ENCODE measurements at regions not wholly inside any gene's neighbourhood (a gene's known extent, or its start where the extent isn't known, plus 50 kb on each side); places are given as distances from the start of the nearest gene placed in this dataset.

DNA sequence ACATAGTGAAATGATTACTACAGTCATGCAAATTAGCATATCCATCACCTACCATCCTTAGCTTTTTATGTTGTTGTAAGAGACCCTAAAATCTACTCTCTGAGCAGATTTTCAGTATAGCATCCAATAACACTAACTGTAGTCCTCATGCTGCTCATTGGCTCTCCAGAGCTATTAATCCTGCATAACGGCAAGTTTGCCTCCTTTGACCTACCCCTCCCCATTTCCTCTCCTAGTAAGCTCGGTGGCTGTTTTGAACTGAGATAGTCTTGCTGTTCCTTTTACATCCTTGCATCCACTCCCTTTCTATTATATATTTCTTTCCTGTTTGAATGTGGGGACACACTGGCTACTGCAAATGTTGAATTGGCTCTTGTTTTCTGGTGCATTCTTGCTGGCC, 481.5 kb downstream of the TSN start:
- TF ChIP-seq, protein P1, sequence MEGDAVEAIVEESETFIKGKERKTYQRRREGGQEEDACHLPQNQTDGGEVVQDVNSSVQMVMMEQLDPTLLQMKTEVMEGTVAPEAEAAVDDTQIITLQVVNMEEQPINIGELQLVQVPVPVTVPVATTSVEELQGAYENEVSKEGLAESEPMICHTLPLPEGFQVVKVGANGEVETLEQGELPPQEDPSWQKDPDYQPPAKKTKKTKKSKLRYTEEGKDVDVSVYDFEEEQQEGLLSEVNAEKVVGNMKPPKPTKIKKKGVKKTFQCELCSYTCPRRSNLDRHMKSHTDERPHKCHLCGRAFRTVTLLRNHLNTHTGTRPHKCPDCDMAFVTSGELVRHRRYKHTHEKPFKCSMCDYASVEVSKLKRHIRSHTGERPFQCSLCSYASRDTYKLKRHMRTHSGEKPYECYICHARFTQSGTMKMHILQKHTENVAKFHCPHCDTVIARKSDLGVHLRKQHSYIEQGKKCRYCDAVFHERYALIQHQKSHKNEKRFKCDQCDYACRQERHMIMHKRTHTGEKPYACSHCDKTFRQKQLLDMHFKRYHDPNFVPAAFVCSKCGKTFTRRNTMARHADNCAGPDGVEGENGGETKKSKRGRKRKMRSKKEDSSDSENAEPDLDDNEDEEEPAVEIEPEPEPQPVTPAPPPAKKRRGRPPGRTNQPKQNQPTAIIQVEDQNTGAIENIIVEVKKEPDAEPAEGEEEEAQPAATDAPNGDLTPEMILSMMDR (IDR thresholded peaks at IDR 0.05; ENCODE audit: low read depth, low read length), result no peak
- TF ChIP-seq EZH2phosphoT487 (IDR thresholded peaks at IDR 0.05; ENCODE audit: low read depth), result no peak

Data from OCI-LY3 (cell line).